Prostate gland (tissue), 2 donors: ENCODE measurements at regions not wholly inside any gene's neighbourhood (a gene's known extent, or its start where the extent isn't known, plus 50 kb on each side); places are given as distances from the start of the nearest gene placed in this dataset.

Experiments
- DNase-seq: peaks from one replicate; pipeline ENCODE4 v3.0.0-alpha.2; 2019; ENCODE audit warnings: low spot score
- H3K27ac ChIP-seq, 2 donors: fragments of 200-600 bp; sonication (generic); 2 replicates each; pipeline ENCODE4 v1.5.1; 2017 to 2019
- H3K27me3 ChIP-seq: fragments of 200-600 bp; sonication (generic); replicated peaks from 2 replicates; pipeline ENCODE4 v1.5.1; 2019; ENCODE audit not compliant: insufficient read depth
- H3K36me3 ChIP-seq, 2 donors: fragments of 200-600 bp; sonication (generic); 1 replicate in 1 of 2; 2 replicates in 1 of 2; pipeline versions ENCODE4 v1.5.1 to v1.8.1; 2017 to 2019
- H3K4me1 ChIP-seq: fragments of 200-600 bp; sonication (generic); replicated peaks from 2 replicates; pipeline ENCODE4 v1.5.1; 2019
- H3K4me3 ChIP-seq, 2 donors: fragments of 200-600 bp; sonication (generic); 2 replicates each; pipeline ENCODE4 v1.5.1; 2017 to 2019
- H3K9me3 ChIP-seq: fragments of 200-600 bp; sonication (generic); 2 replicates; pipeline ENCODE4 v1.5.1; 2017
- CTCF ChIP-seq, 4 experiments: fragments of 200-600 bp in 2 of 4; fragments of 450-650 bp in 2 of 4; sonication (generic) in 2 of 4; IDR thresholded peaks; 1 replicate in 3 of 4; 2 replicates in 1 of 4; pipeline ENCODE4 v1.5.1; 2016 to 2019; ENCODE audit warnings: antibody characterized with exemption in 4 of 4, mild to moderate bottlenecking in 2 of 4, moderate library complexity in 2 of 4
- POLR2A ChIP-seq: fragments of 450-650 bp; IDR thresholded peaks from one replicate; pipeline ENCODE4 v1.6.1; 2016; ENCODE audit warnings: antibody characterized with exemption, mild to moderate bottlenecking
- POLR2AphosphoS5 ChIP-seq: sonication (generic); formaldehyde crosslinking; IDR thresholded peaks from one replicate; pipeline ENCODE4 v1.6.1; 2017; ENCODE audit warnings: antibody characterized with exemption
- WGBS: methylation state at CpG from one replicate; pipeline ENCODE4 v1.1.5; 2018; 5-methylcytosine and 5-hydroxymethylcytosine counted together
- intact Hi-C: fragments of 100-400 bp; cut with DNase I; formaldehyde crosslinking; loops from one replicate; pipeline ENCODE4 v1.14.2; 2022

DNA sequence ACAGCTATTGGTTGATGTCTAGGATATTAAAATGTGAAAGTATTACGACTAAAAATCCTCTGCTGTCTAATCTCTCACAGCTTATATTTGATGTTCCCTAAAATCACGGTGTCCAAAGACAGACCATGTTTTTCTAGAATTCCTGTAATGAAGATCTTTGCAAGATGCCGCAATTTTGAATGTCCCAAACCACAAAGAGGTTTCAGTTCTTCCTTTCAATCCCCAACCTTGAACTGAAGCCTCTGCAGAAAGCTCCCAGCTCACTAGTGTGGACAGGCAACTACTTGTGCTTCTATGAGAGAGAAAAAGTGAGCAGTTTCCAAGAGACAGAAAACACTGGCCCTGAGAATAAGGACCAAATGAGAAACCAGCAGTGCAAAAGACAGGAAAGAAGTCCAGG, 370.1 kb downstream of the FOXA2 start:
- DNase-seq, result no peak
- H3K4me1 ChIP-seq, result no peaks in the 10 kb centered on the region
- intact Hi-C loops, result no loop called here
- H3K27ac ChIP-seq, result no peak overlapping the region
- TF ChIP-seq POLR2AphosphoS5, result no peak
- TF ChIP-seq POLR2A, result no peak
- TF ChIP-seq CTCF (IDR thresholded peaks at IDR 0.05), result no peak
- H3K36me3 ChIP-seq, result no peaks in the 10 kb centered on the region
- H3K4me3 ChIP-seq, result no peak overlapping the region
- H3K9me3 ChIP-seq, result no peaks in the 10 kb centered on the region
- no peaks in the 10 kb centered on the region for H3K27me3 ChIP-seq
- WGBS, result 81% methylated on average over 3 of the region's 3 CpGs

GRCh38 chr20:22213271-22213670, 371.1 kb downstream of the FOXA2 start:
- Histone ChIP-seq H3K9me3 (no peaks in the 10 kb centered on the region), H3K36me3 (no peaks in the 10 kb centered on the region), H3K27ac (no peak overlapping the region), H3K4me1 (no peaks in the 10 kb centered on the region), H3K27me3 (no peaks in the 10 kb centered on the region), H3K4me3 (no peak overlapping the region)
- WGBS, result 34% methylated on average over 4 of the region's 4 CpGs
- intact Hi-C loops, result no loop called here
- peak; percentile 10 for DNase-seq
- peak; percentile 4 for TF ChIP-seq POLR2AphosphoS5
- TF ChIP-seq CTCF (IDR thresholded peaks at IDR 0.05), result no peak

DNA sequence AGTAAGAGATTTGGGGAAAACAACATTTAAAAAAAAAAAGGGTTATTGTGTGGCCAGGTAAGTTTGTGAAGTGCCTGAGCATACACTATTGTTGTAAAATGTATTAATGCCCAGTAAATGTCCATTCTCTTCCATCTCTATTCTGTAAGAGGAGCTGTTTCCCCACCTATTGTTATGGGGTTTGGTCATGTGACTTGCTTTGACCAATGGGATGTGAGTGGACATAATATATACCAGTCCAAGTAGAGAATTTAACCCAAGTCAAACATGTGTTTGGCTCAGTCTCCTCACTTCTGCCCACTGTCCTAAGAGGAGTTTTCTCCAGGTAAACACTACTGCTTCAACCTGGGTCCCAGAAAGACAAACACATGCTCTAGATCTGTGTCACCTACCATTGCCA, 377.1 kb downstream of the FOXA2 start:
- intact Hi-C loops, result no loop called here
- no peak overlapping the region for H3K27ac ChIP-seq
- no peak for TF ChIP-seq POLR2AphosphoS5
- no peak for TF ChIP-seq CTCF (IDR thresholded peaks at IDR 0.05)

DNA sequence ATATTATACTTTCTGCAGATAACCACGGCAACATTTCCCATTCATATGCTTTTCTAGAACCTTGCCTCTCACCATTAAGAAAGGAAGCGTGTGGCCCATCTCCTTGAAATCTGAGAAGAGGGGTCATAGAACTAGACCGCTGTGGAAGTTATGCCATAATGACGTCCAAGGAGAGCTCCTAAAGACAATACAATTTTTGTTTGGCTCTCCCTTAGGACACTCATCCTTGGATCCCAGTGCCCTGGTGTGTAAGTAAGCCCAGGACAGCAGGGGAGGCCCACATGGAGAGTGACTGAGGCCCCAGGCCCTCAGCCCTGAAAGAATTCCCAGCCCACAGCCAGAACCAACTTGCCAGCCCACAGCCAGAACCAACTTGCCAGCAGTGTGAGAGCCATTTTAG, 379.6 kb downstream of the FOXA2 start:
- intact Hi-C loops, result no loop called here
- H3K4me3 ChIP-seq, result no peak overlapping the region
- WGBS, result 87% methylated on average over 4 of the region's 4 CpGs
- no peak for DNase-seq
- H3K9me3 ChIP-seq, result no peaks in the 10 kb centered on the region
- H3K27me3 ChIP-seq, result no peaks in the 10 kb centered on the region
- no peaks in the 10 kb centered on the region for H3K4me1 ChIP-seq
- H3K36me3 ChIP-seq, result no peaks in the 10 kb centered on the region
- H3K27ac ChIP-seq, result no peak overlapping the region
- no peak for TF ChIP-seq POLR2AphosphoS5
- TF ChIP-seq CTCF (IDR thresholded peaks at IDR 0.05), result no peak
- TF ChIP-seq POLR2A, result no peak

More for the DNA sequence above, 377.1 kb downstream of the FOXA2 start:
- Histone ChIP-seq H3K36me3 (no peaks in the 10 kb centered on the region), H3K4me3 (no peak overlapping the region), H3K4me1 (no peaks in the 10 kb centered on the region), H3K27me3 (no peaks in the 10 kb centered on the region), H3K9me3 (no peaks in the 10 kb centered on the region)
- DNase-seq, result no peak

GRCh38 chr20:22182148-22182547, 402.2 kb downstream of the FOXA2 start:
- DNase-seq, result no peak
- H3K27ac ChIP-seq, result no peak overlapping the region
- intact Hi-C loops, result no loop called here
- no peak for TF ChIP-seq POLR2AphosphoS5
- no peak for TF ChIP-seq CTCF (IDR thresholded peaks at IDR 0.05)
- no peak for TF ChIP-seq POLR2A
- no peaks in the 10 kb centered on the region for H3K9me3 ChIP-seq
- no peaks in the 10 kb centered on the region for H3K4me1 ChIP-seq
- H3K27me3 ChIP-seq, result no peaks in the 10 kb centered on the region
- no peak overlapping the region for H3K4me3 ChIP-seq
- no peaks in the 10 kb centered on the region for H3K36me3 ChIP-seq
- WGBS, result 32% methylated on average over 1 of the region's 1 CpG
